Adrenal gland (tissue), 9 donors: ENCODE measurements at regions not wholly inside any gene's neighbourhood (a gene's known extent, or its start where the extent isn't known, plus 50 kb on each side); places are given as distances from the start of the nearest gene placed in this dataset.

Experiments
- DNase-seq, 7 donors: peaks; one replicate each; pipeline ENCODE4 v3.0.0-alpha.2; 2019 to 2020
- H3K27ac ChIP-seq, 5 donors: fragments of 200-600 bp; sonication (generic) in 4 of 5; 1 replicate in 3 of 5; 2 replicates in 2 of 5; pipeline versions ENCODE4 v1.5.1 to v1.8.0; 2016 to 2020; ENCODE audit warnings: mild to moderate bottlenecking in 1 of 5
- H3K27me3 ChIP-seq: fragments of 200-600 bp; 2 replicates; pipeline ENCODE4 v1.8.0; 2021
- H3K36me3 ChIP-seq, 2 donors: fragments of 200-600 bp; replicated peaks in 1 of 2; 1 replicate in 1 of 2; 2 replicates in 1 of 2; pipeline versions ENCODE4 v1.5.1 to v1.8.0; 2018 to 2022
- H3K4me1 ChIP-seq, 2 donors: fragments of 200-600 bp; replicated peaks in 1 of 2; 1 replicate in 1 of 2; 2 replicates in 1 of 2; pipeline versions ENCODE4 v1.5.1 to v1.8.0; 2018 to 2021
- H3K4me3 ChIP-seq, 4 donors: fragments of 200-600 bp; sonication (generic) in 3 of 4; one replicate each; pipeline ENCODE4 v1.5.1; 2016 to 2018
- H3K9me3 ChIP-seq, 3 donors: fragments of 200-600 bp; sonication (generic) in 1 of 3; replicated peaks in 1 of 3; 1 replicate in 2 of 3; 2 replicates in 1 of 3; pipeline versions ENCODE4 v1.5.1 to v1.8.0; 2016 to 2021
- CTCF ChIP-seq, 6 experiments: fragments of 450-650 bp in 4 of 6; fragments of 200-600 bp in 2 of 6; sonication (generic) in 1 of 6; IDR thresholded peaks; 1 replicate in 5 of 6; 2 replicates in 1 of 6; pipeline versions ENCODE4 v1.5.1 to v1.8.0; 2016 to 2021; ENCODE audit warnings: antibody characterized with exemption in 6 of 6, mild to moderate bottlenecking in 2 of 6, moderate library complexity in 1 of 6
- POLR2A ChIP-seq, 2 donors: fragments of 450-650 bp; IDR thresholded peaks; one replicate each; pipeline ENCODE4 v1.6.1; 2017; ENCODE audit warnings: antibody characterized with exemption in 2 of 2, mild to moderate bottlenecking in 2 of 2, moderate library complexity in 1 of 2
- WGBS, 4 donors: extraction: QIAGEN DNeasy Blood & Tissue Kit in 2 of 4; methylation state at CpG; one replicate each; pipeline versions ENCODE4 v1.1.5 to v1.1.7; 2013 to 2017; 5-methylcytosine and 5-hydroxymethylcytosine counted together
- intact Hi-C, 2 donors: fragments of 100-400 bp; cut with DNase I; formaldehyde crosslinking; loops; one replicate each; pipeline versions ENCODE4 v1.14.1 to v1.15.0; 2022 to 2023
- donor health status: healthy with polysubstance abuse.
- donor health status: Bipolar disorder and iron deficiency.
- donor health status: DM: yes; HTN: yes; CAD: no.
- donor health status: DM: no; HTN: no; CAD: no.
- donor health status: DM: no; HTN: no; CAD: no.

GRCh38 chr5:44708602-44709001 is 100.1 kb upstream of the MRPS30 start:
- no peak overlapping the region for H3K4me3 ChIP-seq
- no peaks in the 10 kb centered on the region for H3K36me3 ChIP-seq
- H3K27ac ChIP-seq: no peak overlapping the region
- H3K9me3 ChIP-seq: no peaks in the 10 kb centered on the region
- WGBS, 4 donors: 76 to 83% (median 80%) methylated on average over 5 of the region's 5 CpGs
- intact Hi-C loops: no loop called here
- DNase-seq: no peak
- no peaks in the 10 kb centered on the region for H3K4me1 ChIP-seq
- no peaks in the 10 kb centered on the region for H3K27me3 ChIP-seq
- TF ChIP-seq POLR2A (IDR thresholded peaks at IDR 0.05): no peak
- TF ChIP-seq CTCF (IDR thresholded peaks at IDR 0.05): no peak

GRCh38 chr5:44707721-44708120 is 101.0 kb upstream of the MRPS30 start:
- no peak for TF ChIP-seq CTCF (IDR thresholded peaks at IDR 0.05)
- no peak for TF ChIP-seq POLR2A (IDR thresholded peaks at IDR 0.05)
- Histone ChIP-seq H3K9me3 (no peaks in the 10 kb centered on the region), H3K27me3 (no peaks in the 10 kb centered on the region), H3K27ac (no peak overlapping the region), H3K4me3 (no peak overlapping the region), H3K36me3 (no peaks in the 10 kb centered on the region), H3K4me1 (no peaks in the 10 kb centered on the region)
- 89 to 92% (median 90%) methylated on average over 5 of the region's 5 CpGs for WGBS, 4 donors
- intact Hi-C loops: no loop called here
- no peak for DNase-seq

- Histone ChIP-seq H3K36me3 (no peaks in the 10 kb centered on the region), H3K4me1 (no peaks in the 10 kb centered on the region)
- WGBS, 4 donors: 59 to 74% (median 69%) methylated on average over 3 of the region's 3 CpGs
These were observed 111.7 kb upstream of the MRPS30 start for GRCh38 chr5:44697025-44697424.

GRCh38 chr5:44695259-44695658 is 113.5 kb upstream of the MRPS30 start:
- no peak overlapping the region for H3K4me3 ChIP-seq
- no peaks in the 10 kb centered on the region for H3K4me1 ChIP-seq
- H3K27me3 ChIP-seq: no peaks in the 10 kb centered on the region
- no peaks in the 10 kb centered on the region for H3K36me3 ChIP-seq
- intact Hi-C loops: no loop called here
- TF ChIP-seq POLR2A (IDR thresholded peaks at IDR 0.05) (no peak), CTCF (IDR thresholded peaks at IDR 0.05) (no peak)
- DNase-seq: no peak
- no peak overlapping the region for H3K27ac ChIP-seq
- no peaks in the 10 kb centered on the region for H3K9me3 ChIP-seq
- 74 to 80% (median 78%) methylated on average over 6 of the region's 6 CpGs for WGBS, 4 donors

More at GRCh38 chr5:44697025-44697424, 111.7 kb upstream of the MRPS30 start:
- no peak overlapping the region for H3K4me3 ChIP-seq
- no peak for DNase-seq
- no peak for TF ChIP-seq CTCF (IDR thresholded peaks at IDR 0.05)
- no peak for TF ChIP-seq POLR2A (IDR thresholded peaks at IDR 0.05)
- intact Hi-C loops: no loop called here
- H3K27me3 ChIP-seq: no peaks in the 10 kb centered on the region
- no peak overlapping the region for H3K27ac ChIP-seq
- no peaks in the 10 kb centered on the region for H3K9me3 ChIP-seq
